NCI-H748 (cell line): ENCODE measurements at regions not wholly inside any gene's neighbourhood (a gene's known extent, or its start where the extent isn't known, plus 50 kb on each side); places are given as distances from the start of the nearest gene placed in this dataset.
"Not testable (repeated sequence)": the region's sequence is repeated elsewhere in the genome, so short reads cannot be mapped to it uniquely, and the experiment has no call there.

Source experiments
- DNase-seq: peaks from one replicate; lab custom pipeline; 2025; ENCODE audit not compliant: unreplicated experiment; lab: John Stamatoyannopoulos, UW

GRCh38 chr5:103886826-103887225 is 324.2 kb upstream of the NUDT12 start:
- DNase-seq: no peak

GRCh38 chr5:103883143-103883542 is 320.6 kb upstream of the NUDT12 start:
- no peak for DNase-seq

- DNase-seq: no peak
These were observed 319.0 kb upstream of the NUDT12 start for GRCh38 chr5:103881560-103881959.

GRCh38 chr5:103867857-103868598 is 305.4 kb upstream of the NUDT12 start:
- no peak for DNase-seq

GRCh38 chr5:103866169-103866568 is 303.6 kb upstream of the NUDT12 start:
- DNase-seq: no peak

- DNase-seq: no peak
These were observed 299.8 kb upstream of the NUDT12 start for GRCh38 chr5:103862398-103862797.

- no peak for DNase-seq
These were observed 297.7 kb upstream of the NUDT12 start for GRCh38 chr5:103860327-103860726.

GRCh38 chr5:103858367-103858766 is 295.8 kb upstream of the NUDT12 start:
- DNase-seq: not testable (repeated sequence)

GRCh38 chr5:103851091-103851490 is 288.5 kb upstream of the NUDT12 start:
- DNase-seq: no peak

- no peak for DNase-seq
These were observed 287.3 kb upstream of the NUDT12 start for GRCh38 chr5:103849934-103850333.

- DNase-seq: no peak
These were observed 284.5 kb upstream of the NUDT12 start for GRCh38 chr5:103847060-103847459.

GRCh38 chr5:103842936-103843335 is 280.3 kb upstream of the NUDT12 start:
- DNase-seq: no peak

GRCh38 chr5:103840600-103840999 is 278.0 kb upstream of the NUDT12 start:
- DNase-seq: no peak

- no peak for DNase-seq
These were observed 271.6 kb upstream of the NUDT12 start for GRCh38 chr5:103834216-103834615.

- DNase-seq: no peak
These were observed 267.0 kb upstream of the NUDT12 start for GRCh38 chr5:103829585-103829984.

GRCh38 chr5:103827976-103828375 is 265.4 kb upstream of the NUDT12 start:
- DNase-seq: no peak

- no peak for DNase-seq
These were observed 258.8 kb upstream of the NUDT12 start for GRCh38 chr5:103821361-103821760.

GRCh38 chr5:103808464-103809106 is 246.0 kb upstream of the NUDT12 start:
- peak; percentile 89 for DNase-seq

- no peak for DNase-seq
These were observed 242.1 kb upstream of the NUDT12 start for GRCh38 chr5:103804711-103805110.

- DNase-seq: no peak
These were observed 239.1 kb upstream of the NUDT12 start for GRCh38 chr5:103801681-103802080.

- DNase-seq: peak; percentile 69
These were observed 238.3 kb upstream of the NUDT12 start for GRCh38 chr5:103800741-103801495.

GRCh38 chr5:103793595-103794182 is 231.1 kb upstream of the NUDT12 start:
- DNase-seq: peak; percentile 25
